Fibroblast of mammary gland (primary cell): ENCODE measurements at regions not wholly inside any gene's neighbourhood (a gene's known extent, or its start where the extent isn't known, plus 50 kb on each side); places are given as distances from the start of the nearest gene placed in this dataset.

Source experiments
- DNase-seq: peaks from one replicate; pipeline ENCODE4 v3.0.0-alpha.2; 2010; ENCODE audit warnings: low read depth
- H3K4me3 ChIP-seq: 2 replicates; pipeline ENCODE4 v1.5.1; 2011; ENCODE audit warnings: low read depth, mild to moderate bottlenecking, low read length, moderate library complexity; ENCODE audit not compliant: control insufficient read depth
- CTCF ChIP-seq: conservative IDR thresholded peaks from 2 replicates; pipeline ENCODE4 v1.5.1; 2011; ENCODE audit warnings: low read depth, low read length, inconsistent platforms; ENCODE audit not compliant: control insufficient read depth, insufficient read depth

GRCh38 chr1:69070660-69071373 lies 496.9 kb upstream of the LRRC7 start:
- no peak for TF ChIP-seq CTCF
- no peak for DNase-seq
- no peak overlapping the region for H3K4me3 ChIP-seq

GRCh38 chr1:69073176-69073575 lies 494.5 kb upstream of the LRRC7 start:
- DNase-seq, result no peak
- H3K4me3 ChIP-seq, result no peak overlapping the region
- TF ChIP-seq CTCF, result peak; percentile 8

- no peak for DNase-seq
- H3K4me3 ChIP-seq, result no peak overlapping the region
- no peak for TF ChIP-seq CTCF
These were observed 491.1 kb upstream of the LRRC7 start for GRCh38 chr1:69076631-69077030.

GRCh38 chr1:69077198-69077597 lies 490.5 kb upstream of the LRRC7 start:
- DNase-seq, result no peak
- no peak overlapping the region for H3K4me3 ChIP-seq
- no peak for TF ChIP-seq CTCF

GRCh38 chr1:69077633-69078032 lies 490.1 kb upstream of the LRRC7 start:
- no peak for DNase-seq
- no peak for TF ChIP-seq CTCF
- H3K4me3 ChIP-seq, result no peak overlapping the region

GRCh38 chr1:69081668-69082067 lies 486.1 kb upstream of the LRRC7 start:
- H3K4me3 ChIP-seq, result no peak overlapping the region
- TF ChIP-seq CTCF, result no peak
- no peak for DNase-seq

GRCh38 chr1:69082312-69082711 lies 485.4 kb upstream of the LRRC7 start:
- no peak for TF ChIP-seq CTCF

More at GRCh38 chr1:69082312-69082711, 485.4 kb upstream of the LRRC7 start:
- DNase-seq, result no peak
- H3K4me3 ChIP-seq, result no peak overlapping the region
